PC-3 (cell line): ENCODE measurements at regions not wholly inside any gene's neighbourhood (a gene's known extent, or its start where the extent isn't known, plus 50 kb on each side); places are given as distances from the start of the nearest gene placed in this dataset.

ENCODE experiments used
- CTCF ChIP-seq: fragments of 300-600 bp; sonication (generic); conservative IDR thresholded peaks from 2 replicates; pipeline ENCODE4 v1.5.1; 2017; ENCODE audit warnings: antibody characterized with exemption, low read depth, mild to moderate bottlenecking, low read length
- EZH2 ChIP-seq: fragments of 300-600 bp; sonication (generic); IDR thresholded peaks from one replicate; pipeline ENCODE4 v1.6.1; 2017; ENCODE audit warnings: antibody characterized with exemption, mild to moderate bottlenecking, low read length; ENCODE audit not compliant: unreplicated experiment

- TF ChIP-seq CTCF (no peak), EZH2 (no peak)
Observed at GRCh38 chr5:67380431-67380830, 183.8 kb upstream of the CD180 start.
